Lower leg skin (tissue), 4 donors: ENCODE measurements at regions not wholly inside any gene's neighbourhood (a gene's known extent, or its start where the extent isn't known, plus 50 kb on each side); places are given as distances from the start of the nearest gene placed in this dataset.

Experiments
- DNase-seq, 2 donors: peaks; one replicate each; pipeline ENCODE4 v3.0.0-alpha.2; 2019; ENCODE audit warnings: low spot score in 2 of 2
- H3K4me3 ChIP-seq: fragments of 200-600 bp; sonication (generic); 2 replicates; pipeline ENCODE4 v1.5.1; 2017; ENCODE audit warnings: mild to moderate bottlenecking, low read depth; ENCODE audit not compliant: poor library complexity, severe bottlenecking
- POLR2A ChIP-seq, 2 donors: fragments of 450-650 bp; IDR thresholded peaks; one replicate each; pipeline ENCODE4 v1.6.1; 2016 to 2017; ENCODE audit warnings: antibody characterized with exemption in 2 of 2, mild to moderate bottlenecking in 1 of 2, moderate library complexity in 1 of 2
- WGBS, 2 donors: methylation state at CpG; one replicate each; pipeline ENCODE4 v1.1.5; 2018; 5-methylcytosine and 5-hydroxymethylcytosine counted together
- intact Hi-C: fragments of 100-400 bp; cut with DNase I; formaldehyde crosslinking; loops from one replicate; pipeline ENCODE4 v1.15.0; 2023; ENCODE audit warnings: low total_unique reads
- TF ChIP-seq, protein P1 (sequence below), 3 donors: fragments of 450-650 bp; IDR thresholded peaks; one replicate each; pipeline ENCODE4 v1.5.1; 2016; ENCODE audit warnings: antibody characterized with exemption in 3 of 3, mild to moderate bottlenecking in 3 of 3, moderate library complexity in 2 of 3

DNA sequence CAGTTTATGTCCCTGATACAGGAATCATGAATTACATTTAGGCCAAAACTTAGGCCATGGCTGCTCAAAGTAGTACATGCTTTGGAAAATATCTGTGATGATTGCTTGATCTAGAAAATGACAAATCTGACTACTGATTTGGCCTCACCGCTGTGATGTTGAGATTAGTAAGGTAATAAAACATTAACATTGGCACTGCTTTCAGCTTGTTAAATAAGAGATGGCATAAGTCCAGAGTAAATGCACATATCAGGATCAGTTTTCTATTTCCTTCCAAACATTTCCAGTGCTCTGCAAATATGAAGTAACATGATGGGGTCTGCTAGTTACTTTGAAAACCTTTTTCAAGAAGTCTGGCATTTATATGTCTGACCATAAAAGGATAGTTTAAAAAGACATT, 687.3 kb upstream of the ACTRT1 start:
- TF ChIP-seq POLR2A (IDR thresholded peaks at IDR 0.05), result no peak
- TF ChIP-seq, protein P1, sequence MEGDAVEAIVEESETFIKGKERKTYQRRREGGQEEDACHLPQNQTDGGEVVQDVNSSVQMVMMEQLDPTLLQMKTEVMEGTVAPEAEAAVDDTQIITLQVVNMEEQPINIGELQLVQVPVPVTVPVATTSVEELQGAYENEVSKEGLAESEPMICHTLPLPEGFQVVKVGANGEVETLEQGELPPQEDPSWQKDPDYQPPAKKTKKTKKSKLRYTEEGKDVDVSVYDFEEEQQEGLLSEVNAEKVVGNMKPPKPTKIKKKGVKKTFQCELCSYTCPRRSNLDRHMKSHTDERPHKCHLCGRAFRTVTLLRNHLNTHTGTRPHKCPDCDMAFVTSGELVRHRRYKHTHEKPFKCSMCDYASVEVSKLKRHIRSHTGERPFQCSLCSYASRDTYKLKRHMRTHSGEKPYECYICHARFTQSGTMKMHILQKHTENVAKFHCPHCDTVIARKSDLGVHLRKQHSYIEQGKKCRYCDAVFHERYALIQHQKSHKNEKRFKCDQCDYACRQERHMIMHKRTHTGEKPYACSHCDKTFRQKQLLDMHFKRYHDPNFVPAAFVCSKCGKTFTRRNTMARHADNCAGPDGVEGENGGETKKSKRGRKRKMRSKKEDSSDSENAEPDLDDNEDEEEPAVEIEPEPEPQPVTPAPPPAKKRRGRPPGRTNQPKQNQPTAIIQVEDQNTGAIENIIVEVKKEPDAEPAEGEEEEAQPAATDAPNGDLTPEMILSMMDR (IDR thresholded peaks at IDR 0.05), result no peak
- H3K4me3 ChIP-seq, result no peak overlapping the region
- 43 to 67% methylated on average over 1 of the region's 1 CpG for WGBS, 2 donors
- intact Hi-C loops, result no loop called here
- no peak for DNase-seq

DNA sequence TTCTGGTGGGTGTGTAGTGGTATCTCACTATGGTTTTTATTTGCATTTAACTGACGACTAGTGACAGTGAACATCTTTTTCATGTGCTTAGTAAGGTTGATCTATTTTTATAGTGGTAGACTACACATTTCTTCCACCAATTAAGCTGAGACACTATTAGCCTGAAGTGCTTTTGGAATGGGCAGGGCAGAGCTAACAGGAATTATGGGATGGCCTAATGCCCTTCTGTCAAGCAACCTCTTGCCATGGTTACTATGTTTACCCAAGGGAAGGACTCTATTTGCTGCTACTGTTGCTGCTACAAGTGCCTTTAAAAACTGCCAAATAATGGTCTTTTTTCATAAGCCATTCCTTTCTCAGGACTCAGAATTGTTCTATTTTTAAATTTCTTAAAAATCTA, 676.7 kb upstream of the ACTRT1 start:
- intact Hi-C loops, result no loop called here
- H3K4me3 ChIP-seq, result no peak overlapping the region
- WGBS, 2 donors, result 56 to 65% methylated on average over 1 of the region's 1 CpG
- DNase-seq, result no peak
- TF ChIP-seq, protein P1 (IDR thresholded peaks at IDR 0.05), result no peak
- TF ChIP-seq POLR2A (IDR thresholded peaks at IDR 0.05), result no peak

GRCh38 chrX:128717635-128718578, 665.7 kb upstream of the ACTRT1 start:
- no peak overlapping the region for H3K4me3 ChIP-seq
- intact Hi-C loops, result no loop called here
- no peak for DNase-seq
- TF ChIP-seq, protein P1 (IDR thresholded peaks at IDR 0.05), result no peak
- TF ChIP-seq POLR2A (IDR thresholded peaks at IDR 0.05), result no peak
- WGBS, 2 donors, result 73 to 76% methylated on average over 4 of the region's 4 CpGs

- TF ChIP-seq, protein P1 (IDR thresholded peaks at IDR 0.05), result no peak
- no peak for TF ChIP-seq POLR2A (IDR thresholded peaks at IDR 0.05)
- intact Hi-C loops, result no loop called here
- no peak for DNase-seq
- no peak overlapping the region for H3K4me3 ChIP-seq
- WGBS, 2 donors, result 67 to 93% methylated on average over 9 of the region's 9 CpGs
Observed at GRCh38 chrX:128714425-128714824, 662.2 kb upstream of the ACTRT1 start.

DNA sequence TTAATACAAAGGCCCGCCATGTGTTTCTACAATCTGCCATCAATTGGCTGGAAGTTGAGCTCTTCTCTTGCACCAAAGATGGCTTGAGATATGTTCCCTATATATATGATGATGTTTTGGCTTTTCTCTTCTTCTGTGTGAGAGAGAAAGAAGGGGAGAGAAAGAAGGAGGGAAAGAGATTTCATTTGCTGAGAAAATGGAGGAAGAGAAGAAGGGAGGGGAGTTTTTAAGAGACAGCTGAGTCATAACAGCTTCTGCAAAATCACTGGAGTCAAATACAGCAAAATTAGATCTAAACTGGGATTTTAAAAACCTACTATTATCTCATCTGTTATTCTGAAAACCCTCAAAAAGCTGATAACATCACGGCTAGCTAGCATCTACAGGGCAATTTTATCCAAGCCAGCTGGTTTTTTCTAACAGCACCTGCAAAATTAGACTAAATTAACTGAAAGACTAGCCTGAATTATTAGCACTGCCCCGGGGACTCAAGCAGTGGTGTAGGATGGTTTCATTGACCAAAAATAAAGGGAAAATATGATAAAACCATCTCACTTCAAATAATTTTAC, 647.6 kb upstream of the ACTRT1 start:
- no peak overlapping the region for H3K4me3 ChIP-seq
- WGBS, 2 donors, result 56 to 78% methylated on average over 3 of the region's 3 CpGs
- no peak for DNase-seq
- intact Hi-C loops, result no loop called here
- TF ChIP-seq, protein P1 (IDR thresholded peaks at IDR 0.05), result no peak
- TF ChIP-seq POLR2A (IDR thresholded peaks at IDR 0.05), result no peak
